Coronary artery (tissue), 2 donors: ENCODE measurements at regions not wholly inside any gene's neighbourhood (a gene's known extent, or its start where the extent isn't known, plus 50 kb on each side); places are given as distances from the start of the nearest gene placed in this dataset.

ENCODE experiments used
- DNase-seq: peaks from one replicate; pipeline ENCODE4 v3.0.0-alpha.2; 2017; ENCODE audit warnings: low spot score
- H3K27ac ChIP-seq, 2 donors: fragments of 200-600 bp; sonication (generic); one replicate each; pipeline ENCODE4 v1.5.1; 2016 to 2019
- H3K4me3 ChIP-seq: fragments of 200-600 bp; sonication (generic); 2 replicates; pipeline ENCODE4 v1.5.1; 2016; ENCODE audit warnings: mild to moderate bottlenecking, moderate library complexity
- CTCF ChIP-seq: fragments of 200-600 bp; sonication (generic); IDR thresholded peaks from one replicate; pipeline ENCODE4 v1.5.1; 2019; ENCODE audit warnings: antibody characterized with exemption

- no peak for TF ChIP-seq CTCF
- Histone ChIP-seq H3K4me3 (no peak overlapping the region), H3K27ac (no peak overlapping the region)
- DNase-seq = no peak
Observed at GRCh38 chr11:91421641-91422040, 803.0 kb upstream of the FAT3 start.

DNA sequence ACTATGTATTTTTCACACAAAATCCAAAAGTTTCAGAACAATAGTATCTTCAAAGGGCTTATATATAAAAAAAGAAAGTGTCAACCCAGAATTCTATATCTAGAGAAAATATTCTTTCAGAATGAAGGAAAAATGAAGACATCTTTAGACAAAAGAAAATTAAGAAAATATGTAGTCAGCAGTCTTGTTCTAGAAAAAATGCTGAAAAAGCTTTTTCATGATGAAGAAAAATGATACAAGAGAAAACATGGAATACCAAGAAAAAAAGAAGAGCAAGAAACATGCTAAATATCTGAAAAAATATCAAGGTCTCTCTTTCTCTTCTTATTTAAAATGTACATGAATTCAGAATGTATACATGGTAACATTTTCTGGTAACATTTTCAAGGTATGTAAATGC lies 816.8 kb upstream of the FAT3 start:
- TF ChIP-seq CTCF = no peak
- DNase-seq = no peak
- H3K4me3 ChIP-seq = no peak overlapping the region
- H3K27ac ChIP-seq = no peak overlapping the region

DNA sequence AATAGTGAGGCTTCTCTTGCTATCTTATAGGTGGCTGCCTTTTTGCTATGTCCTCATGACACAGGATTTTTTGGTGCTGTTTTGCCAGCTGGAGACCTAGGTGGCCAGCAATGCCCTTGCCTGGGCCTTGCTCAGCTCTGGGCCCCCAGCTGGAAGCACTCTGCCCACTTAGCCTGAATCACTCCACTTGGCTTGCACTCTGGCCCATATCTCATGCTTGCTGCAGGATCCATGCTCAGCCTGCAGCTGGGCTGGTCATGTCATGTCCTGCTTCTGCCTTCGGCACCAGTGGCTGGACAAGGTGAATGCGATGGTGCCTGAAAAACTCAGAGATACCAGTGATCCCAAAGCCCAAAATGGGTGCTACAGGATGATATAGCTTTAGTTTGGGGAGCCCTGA lies 818.6 kb upstream of the FAT3 start:
- TF ChIP-seq CTCF = no peak
- Histone ChIP-seq H3K27ac (no peak overlapping the region), H3K4me3 (no peak overlapping the region)
- no peak for DNase-seq

- no peak for DNase-seq
- TF ChIP-seq CTCF = no peak
- Histone ChIP-seq H3K27ac (no peak overlapping the region), H3K4me3 (no peak overlapping the region)
Observed at GRCh38 chr11:91404344-91404743, 820.3 kb upstream of the FAT3 start.

DNA sequence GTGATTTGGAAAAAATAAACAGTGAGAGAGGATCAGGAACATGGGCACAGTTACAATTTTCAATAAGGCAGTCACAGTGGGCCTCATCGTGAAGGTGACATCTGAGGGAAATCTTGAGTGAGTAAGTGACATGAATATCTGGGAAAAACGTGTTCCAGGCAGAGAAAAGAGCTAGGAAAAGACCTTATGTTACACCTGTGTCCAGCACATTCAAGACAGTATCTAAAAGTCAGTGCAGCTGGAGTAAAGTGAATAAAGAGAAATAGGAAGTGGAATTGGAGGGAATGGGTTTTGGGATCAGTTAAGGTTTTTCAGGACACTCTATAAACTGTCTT lies 827.5 kb upstream of the FAT3 start:
- Histone ChIP-seq H3K27ac (no peak overlapping the region), H3K4me3 (no peak overlapping the region)
- no peak for TF ChIP-seq CTCF
- DNase-seq = no peak

DNA sequence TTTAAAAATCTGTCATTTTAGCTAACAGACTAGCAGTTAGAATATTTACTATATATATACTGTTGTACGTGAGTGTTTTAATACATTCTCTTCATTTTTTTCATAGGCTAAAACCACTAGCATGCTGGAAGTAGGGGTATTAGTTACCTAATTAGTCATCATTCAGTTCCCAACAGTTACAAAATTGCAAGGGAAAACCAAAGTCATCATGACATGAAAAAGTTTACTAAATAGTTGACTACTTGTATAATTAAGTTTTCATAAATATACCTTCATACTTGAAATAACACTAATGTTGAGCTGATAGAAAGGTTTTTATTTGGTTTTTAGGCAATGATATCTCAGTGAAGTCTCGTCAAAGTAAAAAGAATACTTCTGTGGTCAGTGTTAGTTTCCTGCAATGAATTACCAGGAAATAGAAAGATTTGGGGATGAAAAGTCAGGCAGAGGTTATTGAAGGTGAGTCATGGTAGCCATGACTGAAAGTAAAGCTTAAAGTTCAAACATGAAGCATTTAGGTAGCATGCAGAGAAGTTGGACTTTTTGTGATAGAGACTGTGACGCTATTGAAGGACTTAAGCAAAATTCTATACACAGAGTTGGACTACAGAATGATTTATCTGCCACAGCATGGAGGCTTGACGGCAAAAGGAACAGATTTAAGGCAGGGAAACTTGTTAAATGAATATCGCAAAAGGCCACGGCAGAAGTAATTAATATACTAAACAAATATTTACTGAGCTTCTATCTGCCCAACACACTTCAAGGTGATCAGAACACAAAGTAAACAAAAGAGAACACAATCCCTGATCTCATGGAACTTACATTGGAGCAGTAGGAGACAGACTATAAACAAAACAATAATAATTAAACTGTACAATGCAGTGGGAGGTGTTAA lies 828.1 kb upstream of the FAT3 start:
- Histone ChIP-seq H3K27ac (no peak overlapping the region), H3K4me3 (no peak overlapping the region)
- no peak for DNase-seq
- no peak for TF ChIP-seq CTCF

DNA sequence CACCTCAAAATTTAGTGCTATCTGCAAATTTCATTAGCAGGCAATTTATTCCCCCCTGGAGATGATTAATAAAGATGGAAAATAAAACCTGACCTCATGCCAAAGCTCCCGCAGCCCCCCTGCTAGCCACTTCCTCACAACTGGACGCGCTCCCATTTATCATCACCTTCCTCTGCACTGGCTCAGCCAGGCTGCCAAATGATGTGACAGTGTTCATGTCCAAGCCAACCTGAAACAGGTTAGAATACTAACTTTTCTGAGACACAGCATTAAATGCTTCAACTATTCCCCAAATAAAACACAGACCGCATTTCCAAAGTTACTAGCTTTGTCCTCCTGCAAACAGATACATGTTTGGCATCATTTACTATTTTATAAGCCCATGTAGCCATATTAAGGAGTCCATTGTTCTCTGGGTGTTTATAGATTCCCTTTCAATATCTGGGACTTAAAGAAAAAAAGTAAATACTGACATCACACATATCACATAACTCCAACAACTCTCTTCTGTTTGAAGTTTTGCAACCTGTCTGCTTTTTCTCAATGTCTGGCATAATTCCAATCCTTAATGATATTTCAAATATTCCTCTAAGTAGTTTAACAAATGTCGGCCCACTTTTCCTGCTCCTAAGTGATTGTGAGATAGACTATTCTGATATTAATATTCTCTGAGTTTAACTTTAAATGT lies 829.7 kb upstream of the FAT3 start:
- H3K4me3 ChIP-seq = no peak overlapping the region
- TF ChIP-seq CTCF = no peak
- no peak for DNase-seq
- no peak overlapping the region for H3K27ac ChIP-seq
